ENCODE measurements at regions not wholly inside any gene's neighbourhood (a gene's known extent, or its start where the extent isn't known, plus 50 kb on each side); places are given as distances from the start of the nearest gene placed in this dataset.

GRCh38 chr9:13896922-13897835 is 416.8 kb downstream of the NFIB start:
- DNase-seq, result peak; percentile 9

- DNase-seq, result no peak
Observed at GRCh38 chr9:13896047-13896446, 417.9 kb downstream of the NFIB start.

DNA sequence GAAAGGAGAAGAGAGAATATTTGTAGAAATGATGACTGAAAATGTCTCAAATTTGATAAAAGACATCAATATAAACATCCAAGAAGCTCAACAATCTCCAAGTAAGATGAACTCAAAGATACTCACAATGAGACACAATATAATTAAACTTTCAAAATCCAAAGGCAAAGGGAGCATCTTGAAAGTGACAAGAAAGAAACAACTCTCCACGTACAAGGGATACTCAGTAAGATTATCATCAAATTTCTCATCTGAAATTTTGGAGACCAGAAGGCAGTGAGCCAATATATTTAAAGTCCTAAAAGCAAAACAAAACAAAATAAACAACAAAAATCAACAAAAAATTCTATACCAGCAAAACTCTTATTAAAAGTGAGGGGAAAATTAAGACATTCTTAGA is 428.7 kb downstream of the NFIB start:
- DNase-seq, result no peak

DNA sequence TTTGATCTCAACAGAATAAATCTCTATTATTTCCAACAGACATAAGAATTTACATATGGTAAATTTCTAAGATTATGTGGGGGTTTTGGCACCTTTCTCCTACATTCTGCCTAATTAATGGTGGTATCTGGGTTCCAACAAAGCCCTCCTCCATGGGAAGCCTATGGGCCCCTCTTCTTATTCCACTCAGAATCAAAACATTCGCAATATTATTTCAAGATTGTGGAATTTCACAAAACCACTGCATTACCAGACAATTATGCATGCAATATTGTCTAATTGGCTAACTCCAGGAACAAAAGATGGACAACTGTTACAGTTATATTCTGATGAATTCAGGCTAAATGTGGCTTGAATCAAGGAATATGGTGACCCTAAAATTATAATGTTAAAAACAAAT is 434.0 kb downstream of the NFIB start:
- peak; percentile 75 for DNase-seq

GRCh38 chr9:13879011-13879410 is 434.9 kb downstream of the NFIB start:
- DNase-seq, result no peak

DNA sequence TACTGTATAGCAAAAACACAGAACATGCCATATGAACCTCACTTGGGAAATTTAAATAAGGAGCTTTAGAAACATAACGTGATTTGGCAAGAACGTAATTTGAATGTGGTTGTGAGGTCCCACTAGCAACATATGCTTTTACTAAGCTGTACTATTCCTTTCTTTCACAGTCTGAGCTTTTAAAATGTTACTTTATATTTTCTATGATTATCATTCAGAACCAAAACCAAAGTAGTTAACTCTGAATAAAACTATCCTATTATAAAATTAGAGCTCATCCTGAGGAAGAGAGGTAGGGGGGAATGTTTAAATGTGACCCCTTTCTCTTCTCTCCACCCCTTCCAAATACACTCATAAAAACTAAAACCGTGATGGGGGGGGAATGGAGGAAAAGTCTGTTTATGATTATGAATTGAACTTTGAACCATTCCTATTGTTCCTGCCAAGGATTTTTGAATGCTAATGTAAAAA is 435.7 kb downstream of the NFIB start:
- no peak for DNase-seq

DNA sequence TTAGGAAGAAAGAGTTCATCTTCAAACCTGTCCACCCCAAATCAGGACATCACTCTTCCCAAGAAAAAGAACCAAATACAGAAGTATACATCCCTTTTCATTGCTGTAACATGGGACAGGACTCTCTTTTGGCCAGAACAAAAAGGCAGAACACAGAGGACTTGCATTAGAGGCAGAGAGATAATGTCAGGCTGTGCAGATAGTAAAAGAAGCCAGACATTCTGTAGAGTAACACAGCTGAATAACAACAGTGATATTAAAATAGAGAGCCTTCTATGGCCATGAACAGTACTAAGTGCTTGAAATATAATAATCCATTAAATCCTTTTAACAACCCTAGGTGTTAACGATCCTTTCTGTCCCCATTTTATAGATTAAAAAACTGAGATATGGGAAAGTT is 437.2 kb downstream of the NFIB start:
- DNase-seq, result no peak

GRCh38 chr9:13873203-13873602 is 440.7 kb downstream of the NFIB start:
- no peak for DNase-seq

DNA sequence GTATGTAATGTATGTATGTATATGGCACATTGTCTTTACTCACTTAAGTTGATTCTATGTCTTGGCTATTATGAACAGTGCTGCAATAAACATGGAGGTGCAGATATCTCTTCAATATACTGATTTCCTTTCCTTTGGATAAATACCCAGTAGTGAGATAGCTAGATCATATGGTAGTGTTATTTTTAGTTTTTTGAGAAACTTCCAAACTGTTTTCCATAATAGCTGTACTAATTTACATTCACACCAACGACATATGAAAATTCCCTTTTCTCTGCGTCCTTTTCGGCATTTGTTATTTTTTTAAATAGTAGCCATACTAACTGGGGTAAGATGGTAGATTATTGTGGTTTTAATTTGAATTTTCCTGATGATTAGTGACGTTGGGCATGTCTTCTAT is 445.6 kb downstream of the NFIB start:
- DNase-seq, result no peak

DNA sequence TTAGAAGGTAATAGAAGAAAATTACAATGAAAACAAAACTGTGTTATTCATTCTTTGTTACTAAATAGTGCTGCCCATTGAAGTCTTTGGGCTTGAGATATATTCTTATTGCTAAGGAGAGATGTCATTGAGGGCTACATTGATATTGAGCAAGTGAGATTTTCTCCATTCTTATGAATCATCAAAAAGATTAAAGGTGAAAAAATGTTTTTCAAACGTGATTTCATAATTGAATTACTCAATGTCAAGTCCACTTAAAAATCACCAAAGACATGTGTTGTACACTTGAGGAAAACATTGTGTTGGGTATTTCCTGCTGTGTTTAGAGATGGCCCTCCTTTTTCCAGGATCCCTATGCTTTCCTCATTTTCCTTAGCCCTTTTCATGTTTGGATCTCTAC is 448.1 kb downstream of the NFIB start:
- no peak for DNase-seq

GRCh38 chr9:13863112-13863511 is 450.8 kb downstream of the NFIB start:
- DNase-seq, result no peak

DNA sequence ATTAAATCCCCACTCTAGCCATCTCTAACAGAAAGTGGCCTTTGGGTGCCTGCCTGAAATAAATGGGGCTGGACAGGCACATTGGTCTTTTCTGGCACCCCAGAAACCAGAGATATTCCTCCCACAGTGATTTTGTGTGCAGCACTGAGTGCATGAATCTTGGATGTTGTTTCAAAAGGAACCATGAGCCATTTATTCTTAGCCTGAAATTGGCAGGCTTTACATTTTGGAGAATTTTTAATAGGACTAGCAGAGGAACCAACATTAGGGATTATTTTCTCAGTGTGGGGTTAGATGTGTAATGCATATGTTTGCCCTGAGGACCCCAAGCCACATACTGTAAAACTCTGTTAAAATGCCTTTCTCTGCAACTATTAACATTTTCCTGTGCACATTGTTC is 451.3 kb downstream of the NFIB start:
- DNase-seq, result no peak

GRCh38 chr9:13860946-13861640 is 452.8 kb downstream of the NFIB start:
- no peak for DNase-seq

- DNase-seq, result no peak
Observed at GRCh38 chr9:13860019-13860418, 453.9 kb downstream of the NFIB start.

DNA sequence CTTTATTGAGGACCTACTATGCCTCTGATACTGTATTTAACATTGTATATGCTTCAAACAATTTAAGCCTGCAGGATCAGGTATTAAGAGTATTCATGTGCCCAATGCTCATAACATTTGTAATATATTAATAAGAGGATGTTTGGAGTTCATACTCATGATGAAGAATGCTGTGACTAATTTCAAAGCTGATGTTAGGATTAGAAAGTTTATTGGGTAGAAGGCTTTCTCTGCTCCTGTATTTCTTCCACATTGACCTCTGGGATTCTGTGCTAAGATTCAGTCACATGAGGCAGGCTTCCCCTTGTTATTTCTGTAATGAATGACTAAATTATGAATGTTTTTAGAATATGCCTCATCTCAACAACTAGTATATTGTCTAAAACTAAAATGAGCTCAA is 456.4 kb downstream of the NFIB start:
- peak; percentile 62 for DNase-seq

GRCh38 chr9:13847270-13847669 is 466.7 kb downstream of the NFIB start:
- DNase-seq, result no peak

DNA sequence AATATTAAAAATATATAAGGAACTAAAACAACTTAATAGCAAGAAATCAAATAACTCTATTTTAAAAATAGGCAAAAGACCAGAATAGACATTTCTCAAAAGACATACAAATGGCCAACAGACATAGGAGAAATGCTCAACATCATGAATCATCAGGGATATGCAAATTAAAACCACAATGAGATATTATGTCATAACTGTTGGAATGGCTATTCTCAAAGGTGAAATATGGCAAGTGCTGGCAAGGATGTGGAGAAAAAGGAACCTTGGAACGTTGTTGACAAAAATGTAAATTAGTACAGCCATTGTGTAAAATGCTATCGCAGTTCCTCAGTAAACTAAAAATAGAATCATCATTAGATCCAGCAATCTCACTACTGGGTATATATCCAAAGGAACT is 468.5 kb downstream of the NFIB start:
- DNase-seq, result peak; percentile 93

DNA sequence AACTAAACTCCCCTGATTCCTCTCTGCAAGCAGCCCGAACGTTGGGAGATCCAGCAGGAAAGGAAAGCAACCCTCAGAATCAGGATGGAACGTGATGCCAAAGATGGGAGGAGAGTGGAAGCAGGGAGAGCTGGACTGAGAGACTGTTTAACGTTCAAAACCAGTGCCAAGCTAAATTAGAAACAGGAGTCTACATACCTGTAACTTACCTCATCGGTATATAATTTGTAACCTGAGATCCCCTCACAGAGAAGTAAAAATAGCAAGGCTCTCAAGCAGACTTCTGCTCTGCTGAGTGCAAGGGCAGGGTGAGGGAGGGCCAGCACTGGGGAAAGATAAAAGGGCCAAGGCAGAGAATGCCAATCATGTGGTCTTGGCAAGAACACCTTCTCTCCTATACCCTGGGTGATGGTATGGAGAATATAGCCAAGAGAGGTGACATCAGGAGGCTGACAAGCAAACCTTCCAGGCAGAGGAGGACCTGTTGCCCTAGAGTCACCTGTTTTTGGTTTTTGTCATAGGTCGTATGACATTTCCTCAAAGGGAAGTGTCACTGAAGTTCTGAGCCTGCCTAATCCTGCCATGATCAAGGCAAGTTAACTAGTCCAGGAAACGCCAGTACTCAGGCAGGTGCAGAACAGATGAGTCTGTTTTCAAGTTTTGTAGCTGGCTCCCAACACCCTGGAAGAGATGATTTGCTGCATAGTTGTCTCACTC is 472.0 kb downstream of the NFIB start:
- DNase-seq, result peak; percentile 1

GRCh38 chr9:13832446-13832845 is 481.5 kb downstream of the NFIB start:
- no peak for DNase-seq

DNA sequence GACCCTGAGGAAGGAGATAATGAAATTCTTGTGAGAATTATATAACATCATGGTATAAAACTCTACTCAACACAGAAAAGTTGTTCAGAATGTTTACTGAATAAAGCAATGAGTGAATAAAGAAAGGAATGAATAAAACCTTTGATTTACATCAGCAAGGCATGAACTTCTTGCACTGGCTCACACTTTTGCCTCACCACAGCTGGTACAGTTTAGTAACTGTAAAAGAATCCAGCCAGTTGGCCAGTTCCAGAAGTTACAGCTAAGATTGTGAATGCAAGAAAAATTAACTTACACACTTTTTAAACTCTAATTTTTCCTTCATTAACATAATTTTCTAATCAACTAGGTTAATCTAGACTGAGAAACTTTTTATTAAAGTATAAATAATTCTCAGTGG is 490.9 kb downstream of the NFIB start:
- peak; percentile 49 for DNase-seq

DNA sequence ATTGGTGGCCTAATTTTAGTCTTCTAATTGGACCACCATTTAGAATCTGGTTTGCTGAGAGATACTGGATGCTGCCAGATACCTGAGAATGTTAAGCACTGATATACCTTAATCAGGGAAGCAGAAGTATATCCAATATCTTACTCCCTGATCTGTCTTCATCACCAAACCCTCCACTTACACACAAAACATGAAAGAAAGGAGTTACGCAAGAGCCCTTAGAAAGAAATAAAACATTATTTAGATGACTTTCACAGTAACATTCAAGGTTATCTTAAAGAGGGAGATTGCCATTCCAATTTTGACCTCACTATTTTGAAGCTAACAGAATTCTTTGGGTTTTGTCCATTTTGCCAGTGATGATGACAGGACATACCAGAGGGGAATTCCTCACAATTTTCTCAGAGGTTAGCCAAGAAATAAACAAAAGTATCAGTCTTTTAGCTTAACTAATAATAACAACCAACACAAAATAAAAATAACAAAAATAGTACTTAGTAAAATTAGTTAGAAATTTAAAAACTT is 496.1 kb downstream of the NFIB start:
- peak; percentile 10 for DNase-seq

GRCh38 chr9:13816837-13817236 is 497.1 kb downstream of the NFIB start:
- no peak for DNase-seq

Measured in fibroblast of skin of abdomen (primary cell).